ENCODE measurements at regions not wholly inside any gene's neighbourhood (a gene's known extent, or its start where the extent isn't known, plus 50 kb on each side); places are given as distances from the start of the nearest gene placed in this dataset.

DNA sequence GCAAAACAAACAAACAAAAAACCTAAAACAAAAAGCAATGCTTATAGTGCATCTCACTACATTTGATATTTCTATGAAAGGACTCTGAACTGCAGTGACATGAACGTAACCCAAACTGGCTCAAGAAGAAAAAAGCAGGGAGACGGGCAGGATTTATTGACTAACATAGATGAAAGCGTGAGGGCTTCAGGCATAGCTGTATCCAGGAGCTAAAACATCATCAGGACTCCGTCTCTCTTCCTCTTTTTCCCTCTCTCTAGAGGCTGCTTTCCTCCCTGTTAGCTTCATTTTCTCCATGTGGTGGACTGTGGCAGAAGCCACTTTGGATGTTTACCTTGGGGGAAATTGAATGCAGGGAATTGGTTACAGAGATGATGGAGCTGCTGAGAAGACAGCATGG, 418.2 kb upstream of the PROK2 start:
- Histone ChIP-seq H3K27ac (ENCODE audit: insufficient read depth, low read length, poor library complexity, severe bottlenecking) (no peak overlapping the region), H3K36me3 (ENCODE audit: control insufficient read depth, insufficient read depth, low read length) (no peaks in the 10 kb centered on the region)

GRCh38 chr3:72200332-72200731, 415.4 kb upstream of the PROK2 start:
- Histone ChIP-seq H3K4me1 (ENCODE audit: control insufficient read depth, insufficient read depth, low read length, poor library complexity, severe bottlenecking) (no peaks in the 10 kb centered on the region), H3K4me3 (ENCODE audit: insufficient read depth, low read depth, low read length, poor library complexity, severe bottlenecking) (no peak overlapping the region), H3K36me3 (ENCODE audit: control insufficient read depth, insufficient read depth, low read length) (no peaks in the 10 kb centered on the region), H3K9me3 (ENCODE audit: control insufficient read depth, low read length) (no peaks in the 10 kb centered on the region), H3K27me3 (replicated peaks; ENCODE audit: control insufficient read depth, insufficient read depth, low read length, poor library complexity, severe bottlenecking) (no peaks in the 10 kb centered on the region), H3K27ac (ENCODE audit: insufficient read depth, low read length, poor library complexity, severe bottlenecking) (no peak overlapping the region)
- no peak for DNase-seq

More for the DNA sequence above, 418.2 kb upstream of the PROK2 start:
- no peaks in the 10 kb centered on the region for H3K27me3 ChIP-seq (replicated peaks; ENCODE audit: control insufficient read depth, insufficient read depth, low read length, poor library complexity, severe bottlenecking)
- H3K9me3 ChIP-seq (ENCODE audit: control insufficient read depth, low read length), result no peaks in the 10 kb centered on the region
- no peak for DNase-seq
- H3K4me1 ChIP-seq (ENCODE audit: control insufficient read depth, insufficient read depth, low read length, poor library complexity, severe bottlenecking), result no peaks in the 10 kb centered on the region
- no peak overlapping the region for H3K4me3 ChIP-seq (ENCODE audit: insufficient read depth, low read depth, low read length, poor library complexity, severe bottlenecking)

- Histone ChIP-seq H3K4me1 (ENCODE audit: control insufficient read depth, insufficient read depth, low read length, poor library complexity, severe bottlenecking) (no peaks in the 10 kb centered on the region), H3K4me3 (ENCODE audit: insufficient read depth, low read depth, low read length, poor library complexity, severe bottlenecking) (no peak overlapping the region), H3K27ac (ENCODE audit: insufficient read depth, low read length, poor library complexity, severe bottlenecking) (no peak overlapping the region), H3K9me3 (ENCODE audit: control insufficient read depth, low read length) (no peaks in the 10 kb centered on the region), H3K27me3 (replicated peaks; ENCODE audit: control insufficient read depth, insufficient read depth, low read length, poor library complexity, severe bottlenecking) (no peaks in the 10 kb centered on the region), H3K36me3 (ENCODE audit: control insufficient read depth, insufficient read depth, low read length) (no peaks in the 10 kb centered on the region)
- no peak for DNase-seq
Observed at GRCh38 chr3:72199530-72199929, 414.6 kb upstream of the PROK2 start.

DNA sequence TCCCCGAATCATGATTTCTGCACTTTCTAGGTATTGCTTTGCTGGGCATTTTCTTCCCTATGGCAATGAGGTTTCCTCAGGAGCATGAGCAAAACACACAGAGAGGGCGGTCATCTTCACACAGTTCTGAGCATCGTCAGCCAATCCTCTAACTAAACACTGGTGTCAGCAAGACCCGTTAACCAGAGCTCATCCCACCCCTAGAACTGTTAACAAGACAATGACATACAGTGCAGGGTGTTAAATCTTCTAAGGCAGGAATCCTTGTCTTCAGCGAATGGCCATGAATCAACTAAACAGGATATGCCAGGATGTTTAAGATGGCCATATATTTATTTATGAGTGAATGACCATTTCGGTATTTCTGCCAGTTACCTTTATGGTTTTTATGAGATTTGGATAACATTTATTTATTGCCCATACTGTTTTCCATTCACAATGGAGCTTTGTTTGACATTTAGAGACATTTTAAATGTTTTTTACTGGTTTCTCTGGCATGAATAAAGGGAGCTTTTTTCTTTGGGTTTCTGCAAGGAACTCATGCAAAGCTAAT, 411.5 kb upstream of the PROK2 start:
- H3K9me3 ChIP-seq (ENCODE audit: control insufficient read depth, low read length), result no peaks in the 10 kb centered on the region
- no peak for DNase-seq
- H3K27ac ChIP-seq (ENCODE audit: insufficient read depth, low read length, poor library complexity, severe bottlenecking), result no peak overlapping the region

DNA sequence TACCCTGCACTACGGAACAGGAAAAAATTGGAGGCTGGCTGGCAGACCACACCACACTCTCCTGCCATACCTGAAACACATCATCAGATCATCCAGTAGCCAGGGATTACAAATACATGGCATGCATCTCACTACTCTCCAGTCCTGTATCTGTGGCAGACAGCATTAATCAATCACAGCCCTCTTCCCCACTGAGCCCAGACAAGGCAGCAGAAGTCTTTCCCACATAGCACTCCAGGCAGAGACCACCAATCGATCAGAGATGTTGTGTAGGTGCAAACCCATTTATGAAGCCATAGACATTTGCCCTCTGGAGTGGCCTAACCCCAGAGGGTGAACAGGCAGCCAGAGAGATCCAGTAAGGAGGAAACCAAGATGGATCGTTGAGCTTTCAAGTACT, 410.9 kb upstream of the PROK2 start:
- no peak overlapping the region for H3K27ac ChIP-seq (ENCODE audit: insufficient read depth, low read length, poor library complexity, severe bottlenecking)
- no peak for DNase-seq
- H3K36me3 ChIP-seq (ENCODE audit: control insufficient read depth, insufficient read depth, low read length), result no peaks in the 10 kb centered on the region
- no peaks in the 10 kb centered on the region for H3K27me3 ChIP-seq (replicated peaks; ENCODE audit: control insufficient read depth, insufficient read depth, low read length, poor library complexity, severe bottlenecking)
- no peak overlapping the region for H3K4me3 ChIP-seq (ENCODE audit: insufficient read depth, low read depth, low read length, poor library complexity, severe bottlenecking)
- H3K9me3 ChIP-seq (ENCODE audit: control insufficient read depth, low read length), result no peaks in the 10 kb centered on the region
- H3K4me1 ChIP-seq (ENCODE audit: control insufficient read depth, insufficient read depth, low read length, poor library complexity, severe bottlenecking), result no peaks in the 10 kb centered on the region

More for the DNA sequence above, 411.5 kb upstream of the PROK2 start:
- no peaks in the 10 kb centered on the region for H3K36me3 ChIP-seq (ENCODE audit: control insufficient read depth, insufficient read depth, low read length)
- H3K27me3 ChIP-seq (replicated peaks; ENCODE audit: control insufficient read depth, insufficient read depth, low read length, poor library complexity, severe bottlenecking), result no peaks in the 10 kb centered on the region
- H3K4me3 ChIP-seq (ENCODE audit: insufficient read depth, low read depth, low read length, poor library complexity, severe bottlenecking), result no peak overlapping the region
- no peaks in the 10 kb centered on the region for H3K4me1 ChIP-seq (ENCODE audit: control insufficient read depth, insufficient read depth, low read length, poor library complexity, severe bottlenecking)

DNA sequence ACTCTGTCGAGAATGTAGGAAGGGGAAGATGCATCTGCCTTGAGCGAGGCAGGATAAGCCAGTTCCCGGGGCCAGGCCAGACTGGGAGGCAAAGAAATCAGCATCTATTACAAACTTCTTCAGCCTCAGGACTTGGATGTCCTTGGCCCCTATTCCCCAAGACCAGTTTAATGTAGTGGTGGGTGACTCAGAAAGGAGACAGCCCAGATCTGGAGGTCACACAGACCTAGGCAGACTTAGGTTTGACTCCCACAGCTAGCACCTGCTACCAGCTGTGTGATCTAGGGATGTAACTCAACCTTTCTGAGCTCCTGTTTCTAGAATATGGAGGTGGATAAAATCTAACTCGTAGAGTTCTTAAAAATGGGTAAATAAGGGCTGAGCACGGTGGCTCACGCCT, 409.5 kb upstream of the PROK2 start:
- Histone ChIP-seq H3K4me1 (ENCODE audit: control insufficient read depth, insufficient read depth, low read length, poor library complexity, severe bottlenecking) (no peaks in the 10 kb centered on the region), H3K9me3 (ENCODE audit: control insufficient read depth, low read length) (no peaks in the 10 kb centered on the region), H3K27me3 (replicated peaks; ENCODE audit: control insufficient read depth, insufficient read depth, low read length, poor library complexity, severe bottlenecking) (no peaks in the 10 kb centered on the region), H3K4me3 (ENCODE audit: insufficient read depth, low read depth, low read length, poor library complexity, severe bottlenecking) (no peak overlapping the region), H3K27ac (ENCODE audit: insufficient read depth, low read length, poor library complexity, severe bottlenecking) (no peak overlapping the region), H3K36me3 (ENCODE audit: control insufficient read depth, insufficient read depth, low read length) (no peaks in the 10 kb centered on the region)
- DNase-seq, result no peak

GRCh38 chr3:72193771-72194430, 409.0 kb upstream of the PROK2 start:
- no peak for DNase-seq
- Histone ChIP-seq H3K27ac (ENCODE audit: insufficient read depth, low read length, poor library complexity, severe bottlenecking) (no peak overlapping the region), H3K36me3 (ENCODE audit: control insufficient read depth, insufficient read depth, low read length) (no peaks in the 10 kb centered on the region), H3K4me1 (ENCODE audit: control insufficient read depth, insufficient read depth, low read length, poor library complexity, severe bottlenecking) (no peaks in the 10 kb centered on the region), H3K4me3 (ENCODE audit: insufficient read depth, low read depth, low read length, poor library complexity, severe bottlenecking) (no peak overlapping the region), H3K27me3 (replicated peaks; ENCODE audit: control insufficient read depth, insufficient read depth, low read length, poor library complexity, severe bottlenecking) (no peaks in the 10 kb centered on the region), H3K9me3 (ENCODE audit: control insufficient read depth, low read length) (no peaks in the 10 kb centered on the region)

DNA sequence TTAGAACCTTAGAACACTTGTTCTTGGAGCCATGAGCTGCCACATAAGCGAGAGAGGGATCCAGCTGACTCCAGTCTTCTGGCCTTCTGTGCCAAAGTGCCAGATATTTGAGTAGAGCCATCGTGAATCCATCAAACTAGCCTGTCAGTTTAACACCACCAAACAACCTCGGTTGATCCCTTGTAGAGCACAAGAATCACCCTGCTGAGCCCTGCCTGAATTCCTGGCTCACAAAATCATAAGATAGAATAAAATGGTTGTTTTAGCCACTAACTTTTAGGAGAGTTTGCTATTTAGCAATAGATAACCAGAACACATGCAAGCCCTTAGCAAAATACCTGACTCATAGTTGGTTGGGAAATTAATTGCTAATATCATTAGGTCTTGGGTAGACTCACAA, 407.6 kb upstream of the PROK2 start:
- Histone ChIP-seq H3K27me3 (replicated peaks; ENCODE audit: control insufficient read depth, insufficient read depth, low read length, poor library complexity, severe bottlenecking) (no peaks in the 10 kb centered on the region), H3K27ac (ENCODE audit: insufficient read depth, low read length, poor library complexity, severe bottlenecking) (no peak overlapping the region), H3K36me3 (ENCODE audit: control insufficient read depth, insufficient read depth, low read length) (no peaks in the 10 kb centered on the region), H3K9me3 (ENCODE audit: control insufficient read depth, low read length) (no peaks in the 10 kb centered on the region), H3K4me1 (ENCODE audit: control insufficient read depth, insufficient read depth, low read length, poor library complexity, severe bottlenecking) (no peaks in the 10 kb centered on the region), H3K4me3 (ENCODE audit: insufficient read depth, low read depth, low read length, poor library complexity, severe bottlenecking) (no peak overlapping the region)
- no peak for DNase-seq

DNA sequence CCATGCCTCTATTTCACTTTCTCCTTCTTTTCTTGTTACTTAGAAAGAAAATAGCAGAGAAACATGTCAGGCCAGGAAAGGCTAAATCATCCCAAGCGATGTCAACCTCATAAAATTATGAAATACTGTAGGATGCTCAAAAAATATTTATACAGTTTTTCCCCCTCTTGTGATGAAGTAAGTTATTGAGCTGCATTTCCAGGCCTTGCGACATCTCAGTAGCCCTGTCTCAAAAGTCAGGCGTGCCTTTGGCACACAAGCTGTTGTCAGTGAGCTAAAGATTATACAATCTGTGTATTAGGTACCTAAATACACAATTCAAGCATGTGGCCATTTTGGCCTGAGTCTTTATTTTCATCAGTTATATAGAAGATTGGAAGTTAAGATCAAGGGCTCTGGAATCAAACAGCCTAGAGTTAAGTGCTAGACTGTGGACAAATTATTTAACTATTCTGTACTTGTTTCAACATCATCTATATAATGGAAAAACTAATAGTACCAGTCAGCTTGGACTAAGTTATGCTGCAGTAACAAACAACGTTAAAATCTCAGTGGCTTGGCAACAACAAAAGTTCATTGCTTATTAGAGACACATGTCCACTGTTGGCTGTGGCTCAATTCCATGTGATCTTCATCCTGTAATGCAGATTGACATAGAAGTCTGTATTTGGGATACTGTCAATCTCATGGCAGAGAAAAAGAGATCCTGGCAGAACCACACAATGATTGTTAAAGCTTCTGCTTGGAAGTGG, 406.4 kb upstream of the PROK2 start:
- Histone ChIP-seq H3K4me1 (ENCODE audit: control insufficient read depth, insufficient read depth, low read length, poor library complexity, severe bottlenecking) (no peaks in the 10 kb centered on the region), H3K9me3 (ENCODE audit: control insufficient read depth, low read length) (no peaks in the 10 kb centered on the region), H3K4me3 (ENCODE audit: insufficient read depth, low read depth, low read length, poor library complexity, severe bottlenecking) (no peak overlapping the region), H3K27ac (ENCODE audit: insufficient read depth, low read length, poor library complexity, severe bottlenecking) (no peak overlapping the region), H3K27me3 (replicated peaks; ENCODE audit: control insufficient read depth, insufficient read depth, low read length, poor library complexity, severe bottlenecking) (no peaks in the 10 kb centered on the region), H3K36me3 (ENCODE audit: control insufficient read depth, insufficient read depth, low read length) (no peaks in the 10 kb centered on the region)
- DNase-seq, result no peak

GRCh38 chr3:72190050-72190449, 405.1 kb upstream of the PROK2 start:
- Histone ChIP-seq H3K9me3 (ENCODE audit: control insufficient read depth, low read length) (no peaks in the 10 kb centered on the region), H3K4me3 (ENCODE audit: insufficient read depth, low read depth, low read length, poor library complexity, severe bottlenecking) (no peak overlapping the region), H3K27me3 (replicated peaks; ENCODE audit: control insufficient read depth, insufficient read depth, low read length, poor library complexity, severe bottlenecking) (no peaks in the 10 kb centered on the region), H3K36me3 (ENCODE audit: control insufficient read depth, insufficient read depth, low read length) (no peaks in the 10 kb centered on the region), H3K27ac (ENCODE audit: insufficient read depth, low read length, poor library complexity, severe bottlenecking) (no peak overlapping the region), H3K4me1 (ENCODE audit: control insufficient read depth, insufficient read depth, low read length, poor library complexity, severe bottlenecking) (no peaks in the 10 kb centered on the region)
- no peak for DNase-seq
